ENCODE measurements at regions not wholly inside any gene's neighbourhood (a gene's known extent, or its start where the extent isn't known, plus 50 kb on each side); places are given as distances from the start of the nearest gene placed in this dataset.

- H3K4me2 ChIP-seq (ENCODE audit: control insufficient read depth, insufficient read depth) = no peak overlapping the region
- H3K9ac ChIP-seq (ENCODE audit: control insufficient read depth, insufficient read depth, low read length) = no peak overlapping the region
- DNase-seq (ENCODE audit: low read depth, low spot score) = no peak
- H2AFZ ChIP-seq (ENCODE audit: control insufficient read depth, low read depth, low read length) = no peak overlapping the region
- H3K27me3 ChIP-seq (replicated peaks in 1 of 2; ENCODE audit: control insufficient read depth in 2 of 2, insufficient read depth in 2 of 2, low read length in 1 of 2) = no peaks in the 10 kb centered on the region
- in situ Hi-C loops (cut with MboI) (no loop called here), intact Hi-C loops (cut with micrococcal nuclease; ENCODE audit: unreplicated experiment) (no loop called here)
- no peaks in the 10 kb centered on the region for H3K79me2 ChIP-seq (ENCODE audit: control insufficient read depth, insufficient read depth, low read length)
- ATAC-seq = no peak
- no peak for FAIRE-seq
- BruUV-seq (replicated peaks) = no TSS peak
- no peaks in the 10 kb centered on the region; the same call in 2 of the 3 replicates for H3K9me3 ChIP-seq (replicated peaks; ENCODE audit: control insufficient read depth, insufficient read depth, low read length)
- ChIA-PET RAD21 (ENCODE audit: unreplicated experiment) (interaction anchor here (1.3 kb wide), 1 partner anchor 17 kb away, joined by 5 read pairs; no protein-coding TSS in a partner anchor), POLR2A (no interaction called here), CTCF (interaction anchor here (0.5 kb wide), 1 partner anchor 52 kb away, joined by 3 read pairs; no protein-coding TSS in a partner anchor), SMC1A (ENCODE audit: uncharacterized antibody, unreplicated experiment) (interaction anchor here (0.6 to 1.3 kb wide), 2 partner anchors 11 to 451 kb away, joined by 3 to 4 read pairs; no protein-coding TSS in a partner anchor)
- H3K27ac ChIP-seq (ENCODE audit: control insufficient read depth, insufficient read depth) = no peak overlapping the region
- H3K4me1 ChIP-seq (ENCODE audit: control insufficient read depth, insufficient read depth, low read length) = no peaks in the 10 kb centered on the region; the same call in 1 of the 2 replicates
- no peaks in the 10 kb centered on the region for H3K36me3 ChIP-seq (ENCODE audit: control insufficient read depth in 2 of 2, insufficient read depth in 2 of 2, low read length in 1 of 2)
- WGBS (ENCODE audit: insufficient coverage, insufficient replicate concordance, low lambda C conversion rate, missing lambda C conversion rate) = 78% methylated on average over 8 of the region's 8 CpGs
- H3K4me3 ChIP-seq = no peak overlapping the region
- H4K20me1 ChIP-seq (ENCODE audit: control insufficient read depth, insufficient read depth) = no peaks in the 10 kb centered on the region
- TF ChIP-seq RCOR1 (conservative IDR thresholded peaks at IDR 0.05; ENCODE audit: low read depth, low read length) (no peak), RELB (IDR thresholded peaks at IDR 0.05; ENCODE audit: low read depth) (no peak), ZNF24 (IDR thresholded peaks at IDR 0.05) (no peak), CUX1 (IDR thresholded peaks at IDR 0.05; ENCODE audit: insufficient replicate concordance, low read depth, low read length) (no peak), ATF3 (IDR thresholded peaks at IDR 0.05; ENCODE audit: borderline replicate concordance, extremely low read depth, low read depth, low read length) (no peak), CEBPZ (IDR thresholded peaks at IDR 0.05; ENCODE audit: low read depth, low read length) (no peak), PBX3 (IDR thresholded peaks at IDR 0.05; ENCODE audit: insufficient replicate concordance, low read depth, low read length) (no peak), BMI1 (IDR thresholded peaks at IDR 0.05; ENCODE audit: borderline replicate concordance) (no peak), DPF2 (IDR thresholded peaks at IDR 0.05) (no peak), RUNX3 (IDR thresholded peaks at IDR 0.05; ENCODE audit: low read length) (no peak)
Observed at GRCh38 chr4:152224223-152224622, 311.7 kb downstream of the FBXW7 start.

Measured in GM12878 (cell line).